ENCODE measurements at regions not wholly inside any gene's neighbourhood (a gene's known extent, or its start where the extent isn't known, plus 50 kb on each side); places are given as distances from the start of the nearest gene placed in this dataset.
A peak's percentile ranks its signal among the peaks of the same experiment; 100 is the strongest.

GRCh38 chr11:115678942-115679341 is 174.7 kb upstream of the CADM1 start:
- no peaks in the 10 kb centered on the region for H3K27me3 ChIP-seq (ENCODE audit: insufficient read depth, low read length)
- H2BK5ac ChIP-seq (ENCODE audit: low read depth, low read length, poor library complexity): no peak overlapping the region

GRCh38 chr11:115677190-115677589 is 173.0 kb upstream of the CADM1 start:
- H3K23ac ChIP-seq (ENCODE audit: low read length): no peak overlapping the region
- no peak for DNase-seq

More at GRCh38 chr11:115678942-115679341, 174.7 kb upstream of the CADM1 start:
- H3K4me2 ChIP-seq (ENCODE audit: low read length): no peak overlapping the region
- H3K4me3 ChIP-seq (ENCODE audit: low read depth, low read length): no peak overlapping the region
- no peak overlapping the region for H3K23ac ChIP-seq (ENCODE audit: low read length)
- H3K79me2 ChIP-seq (ENCODE audit: control insufficient read depth, insufficient read depth, low read length, poor library complexity): no peaks in the 10 kb centered on the region
- no peak overlapping the region for H2AFZ ChIP-seq (ENCODE audit: insufficient read depth, low read length, poor library complexity)
- H3K4me1 ChIP-seq (ENCODE audit: control insufficient read depth in 1 of 2, insufficient read depth in 2 of 2, low read length in 2 of 2): peaks cover 18 to 24% of the 10 kb centered on the region in 2 experiments
- no peaks in the 10 kb centered on the region for H3K9me3 ChIP-seq (ENCODE audit: insufficient read depth, low read depth, low read length)
- WGBS (ENCODE audit: extremely low coverage, insufficient coverage, insufficient read length): no CpG with 5 or more reads among the region's 5 CpGs
- no peak overlapping the region for H2BK12ac ChIP-seq (ENCODE audit: low read length)
- H2BK120ac ChIP-seq (ENCODE audit: insufficient read depth, low read length, poor library complexity): no peak overlapping the region
- H4K12ac ChIP-seq (ENCODE audit: low read depth, low read length): no peak overlapping the region
- no peaks in the 10 kb centered on the region for H3K36me3 ChIP-seq (ENCODE audit: control insufficient read depth in 1 of 2, insufficient read depth in 2 of 2, low read length in 2 of 2)
- H4K91ac ChIP-seq (ENCODE audit: low read depth, low read length): no peak overlapping the region
- DNase-seq: no peak
- no peak overlapping the region for H3K9ac ChIP-seq (ENCODE audit: low read length)
- H3K27ac ChIP-seq (ENCODE audit: low read depth, low read length): no peak overlapping the region
- no peak overlapping the region for H3K14ac ChIP-seq (ENCODE audit: low read length)
- no peak overlapping the region for H2AK5ac ChIP-seq (ENCODE audit: low read length)
- no peak overlapping the region for H4K8ac ChIP-seq (ENCODE audit: low read depth, low read length)
- no peak overlapping the region for H3K18ac ChIP-seq (ENCODE audit: low read length)
- no peak overlapping the region for H3K4ac ChIP-seq (ENCODE audit: low read depth, low read length)
- peaks cover 2% of the 10 kb centered on the region for H3K79me1 ChIP-seq (ENCODE audit: low read length)

DNA sequence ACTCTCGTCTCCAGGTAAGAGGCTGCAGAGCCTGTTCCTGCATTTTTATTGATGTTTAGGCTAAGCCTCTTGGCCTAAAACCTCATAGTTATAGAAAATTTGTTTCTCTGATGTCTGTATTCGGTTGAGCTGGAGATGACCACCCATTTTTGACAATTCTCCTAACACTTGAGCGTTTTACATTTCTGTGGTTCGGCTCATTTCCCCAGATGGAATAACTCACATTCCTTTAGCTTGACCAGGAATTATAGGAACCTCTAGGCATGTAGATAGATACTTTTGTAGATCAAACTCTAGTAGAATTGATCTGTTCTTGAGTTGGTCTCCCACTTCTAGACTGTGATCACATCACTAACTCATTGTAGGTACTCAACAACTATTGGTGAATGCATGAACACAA is 172.6 kb upstream of the CADM1 start:
- no CpG with 5 or more reads among the region's 4 CpGs for WGBS (ENCODE audit: extremely low coverage, insufficient coverage, insufficient read length)
- no peaks in the 10 kb centered on the region for H3K27me3 ChIP-seq (ENCODE audit: insufficient read depth, low read length)
- H2AK5ac ChIP-seq (ENCODE audit: low read length): no peak overlapping the region
- no peak overlapping the region for H2BK5ac ChIP-seq (ENCODE audit: low read depth, low read length, poor library complexity)
- peaks cover 2% of the 10 kb centered on the region for H3K79me1 ChIP-seq (ENCODE audit: low read length)
- no peak overlapping the region for H4K91ac ChIP-seq (ENCODE audit: low read depth, low read length)
- no peak overlapping the region for H3K4me3 ChIP-seq (ENCODE audit: low read depth, low read length)
- H2BK120ac ChIP-seq (ENCODE audit: insufficient read depth, low read length, poor library complexity): no peak overlapping the region
- H3K27ac ChIP-seq (ENCODE audit: low read depth, low read length): no peak overlapping the region
- H3K4me2 ChIP-seq (ENCODE audit: low read length): no peak overlapping the region
- H3K79me2 ChIP-seq (ENCODE audit: control insufficient read depth, insufficient read depth, low read length, poor library complexity): no peaks in the 10 kb centered on the region
- H3K23ac ChIP-seq (ENCODE audit: low read length): no peak overlapping the region
- H3K18ac ChIP-seq (ENCODE audit: low read length): no peak overlapping the region
- no peak overlapping the region for H2AFZ ChIP-seq (ENCODE audit: insufficient read depth, low read length, poor library complexity)
- no peak overlapping the region for H2BK12ac ChIP-seq (ENCODE audit: low read length)
- H4K12ac ChIP-seq (ENCODE audit: low read depth, low read length): no peak overlapping the region
- no peak overlapping the region for H3K4ac ChIP-seq (ENCODE audit: low read depth, low read length)
- peak in 1 of 2 donors; percentile 59 for DNase-seq
- no peaks in the 10 kb centered on the region for H3K9me3 ChIP-seq (ENCODE audit: insufficient read depth, low read depth, low read length)
- H3K14ac ChIP-seq (ENCODE audit: low read length): no peak overlapping the region
- peaks cover 19 to 27% of the 10 kb centered on the region in 2 experiments for H3K4me1 ChIP-seq (ENCODE audit: control insufficient read depth in 1 of 2, insufficient read depth in 2 of 2, low read length in 2 of 2)
- no peaks in the 10 kb centered on the region for H3K36me3 ChIP-seq (ENCODE audit: control insufficient read depth in 1 of 2, insufficient read depth in 2 of 2, low read length in 2 of 2)
- no peak overlapping the region for H4K8ac ChIP-seq (ENCODE audit: low read depth, low read length)
- no peak overlapping the region for H3K9ac ChIP-seq (ENCODE audit: low read length)

More at GRCh38 chr11:115677190-115677589, 173.0 kb upstream of the CADM1 start:
- H2BK120ac ChIP-seq (ENCODE audit: insufficient read depth, low read length, poor library complexity): no peak overlapping the region
- H2AFZ ChIP-seq (ENCODE audit: insufficient read depth, low read length, poor library complexity): no peak overlapping the region
- WGBS (ENCODE audit: extremely low coverage, insufficient coverage, insufficient read length): no CpG with 5 or more reads among the region's 4 CpGs
- no peak overlapping the region for H3K9ac ChIP-seq (ENCODE audit: low read length)
- H2AK5ac ChIP-seq (ENCODE audit: low read length): no peak overlapping the region
- H4K91ac ChIP-seq (ENCODE audit: low read depth, low read length): no peak overlapping the region
- H2BK12ac ChIP-seq (ENCODE audit: low read length): no peak overlapping the region
- no peak overlapping the region for H3K14ac ChIP-seq (ENCODE audit: low read length)
- H3K18ac ChIP-seq (ENCODE audit: low read length): no peak overlapping the region
- no peak overlapping the region for H3K4me2 ChIP-seq (ENCODE audit: low read length)
- H2BK5ac ChIP-seq (ENCODE audit: low read depth, low read length, poor library complexity): no peak overlapping the region
- no peaks in the 10 kb centered on the region for H3K36me3 ChIP-seq (ENCODE audit: control insufficient read depth in 1 of 2, insufficient read depth in 2 of 2, low read length in 2 of 2)
- no peak overlapping the region for H4K8ac ChIP-seq (ENCODE audit: low read depth, low read length)
- H3K4me1 ChIP-seq (ENCODE audit: control insufficient read depth in 1 of 2, insufficient read depth in 2 of 2, low read length in 2 of 2): peaks cover 19 to 27% of the 10 kb centered on the region in 2 experiments
- peaks cover 2% of the 10 kb centered on the region for H3K79me1 ChIP-seq (ENCODE audit: low read length)
- H4K12ac ChIP-seq (ENCODE audit: low read depth, low read length): no peak overlapping the region
- H3K4me3 ChIP-seq (ENCODE audit: low read depth, low read length): no peak overlapping the region
- no peaks in the 10 kb centered on the region for H3K79me2 ChIP-seq (ENCODE audit: control insufficient read depth, insufficient read depth, low read length, poor library complexity)
- no peak overlapping the region for H3K4ac ChIP-seq (ENCODE audit: low read depth, low read length)
- H3K9me3 ChIP-seq (ENCODE audit: insufficient read depth, low read depth, low read length): no peaks in the 10 kb centered on the region
- no peak overlapping the region for H3K27ac ChIP-seq (ENCODE audit: low read depth, low read length)
- H3K27me3 ChIP-seq (ENCODE audit: insufficient read depth, low read length): no peaks in the 10 kb centered on the region

DNA sequence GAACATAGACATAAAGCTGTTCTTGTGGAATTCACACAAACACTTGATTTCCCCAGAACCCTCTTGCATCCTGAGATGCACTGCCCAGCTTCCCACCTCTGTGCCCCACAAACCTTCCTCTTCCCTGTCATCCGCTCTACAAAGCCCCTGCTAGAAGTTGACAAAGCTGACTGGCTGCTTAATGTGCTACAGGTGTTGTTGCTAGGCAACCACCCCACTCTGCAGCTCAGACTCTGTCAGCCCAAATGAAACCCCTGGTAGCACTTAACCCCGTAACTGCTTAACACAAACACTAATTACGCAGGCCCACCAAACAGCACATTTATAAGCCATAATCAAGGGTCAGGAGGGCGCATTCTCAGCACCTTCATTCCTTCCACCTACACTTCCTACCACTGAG is 172.0 kb upstream of the CADM1 start:
- H3K14ac ChIP-seq (ENCODE audit: low read length): no peak overlapping the region
- no peak overlapping the region for H2BK5ac ChIP-seq (ENCODE audit: low read depth, low read length, poor library complexity)
- H2AFZ ChIP-seq (ENCODE audit: insufficient read depth, low read length, poor library complexity): no peak overlapping the region
- H4K8ac ChIP-seq (ENCODE audit: low read depth, low read length): no peak overlapping the region
- no peak overlapping the region for H4K12ac ChIP-seq (ENCODE audit: low read depth, low read length)
- H3K9me3 ChIP-seq (ENCODE audit: insufficient read depth, low read depth, low read length): no peaks in the 10 kb centered on the region
- no peak overlapping the region for H3K23ac ChIP-seq (ENCODE audit: low read length)
- no peak for DNase-seq
- H3K18ac ChIP-seq (ENCODE audit: low read length): no peak overlapping the region
- H3K4me2 ChIP-seq (ENCODE audit: low read length): no peak overlapping the region
- no peak overlapping the region for H2AK5ac ChIP-seq (ENCODE audit: low read length)
- H3K4me1 ChIP-seq (ENCODE audit: control insufficient read depth in 1 of 2, insufficient read depth in 2 of 2, low read length in 2 of 2): peaks cover 19 to 27% of the 10 kb centered on the region in 2 experiments
- H3K27me3 ChIP-seq (ENCODE audit: insufficient read depth, low read length): no peaks in the 10 kb centered on the region
- H3K79me2 ChIP-seq (ENCODE audit: control insufficient read depth, insufficient read depth, low read length, poor library complexity): no peaks in the 10 kb centered on the region
- no peak overlapping the region for H3K4ac ChIP-seq (ENCODE audit: low read depth, low read length)
- peak overlapping the region; percentile 4 for H2BK12ac ChIP-seq (ENCODE audit: low read length)
- H2BK120ac ChIP-seq (ENCODE audit: insufficient read depth, low read length, poor library complexity): no peak overlapping the region
- no peak overlapping the region for H3K4me3 ChIP-seq (ENCODE audit: low read depth, low read length)
- peaks cover 2% of the 10 kb centered on the region for H3K79me1 ChIP-seq (ENCODE audit: low read length)
- no peaks in the 10 kb centered on the region for H3K36me3 ChIP-seq (ENCODE audit: control insufficient read depth in 1 of 2, insufficient read depth in 2 of 2, low read length in 2 of 2)
- no CpG with 5 or more reads among the region's 4 CpGs for WGBS (ENCODE audit: extremely low coverage, insufficient coverage, insufficient read length)
- H3K27ac ChIP-seq (ENCODE audit: low read depth, low read length): no peak overlapping the region
- no peak overlapping the region for H4K91ac ChIP-seq (ENCODE audit: low read depth, low read length)
- H3K9ac ChIP-seq (ENCODE audit: low read length): no peak overlapping the region

Data from trophoblast cell (in vitro differentiated cells and primary cell).